Esophagus squamous epithelium (tissue), 4 donors: ENCODE measurements at regions not wholly inside any gene's neighbourhood (a gene's known extent, or its start where the extent isn't known, plus 50 kb on each side); places are given as distances from the start of the nearest gene placed in this dataset.

Source experiments
- CTCF ChIP-seq, 6 experiments: fragments of 450-650 bp in 4 of 6; fragments of 200-600 bp in 2 of 6; sonication (generic) in 2 of 6; IDR thresholded peaks; one replicate each; pipeline ENCODE4 v1.5.1; 2016 to 2019; ENCODE audit warnings: antibody characterized with exemption in 6 of 6, mild to moderate bottlenecking in 4 of 6, moderate library complexity in 4 of 6
- POLR2A ChIP-seq, 4 donors: fragments of 450-650 bp; IDR thresholded peaks; one replicate each; pipeline ENCODE4 v1.6.1; 2017; ENCODE audit warnings: antibody characterized with exemption in 4 of 4, mild to moderate bottlenecking in 4 of 4, moderate library complexity in 3 of 4

GRCh38 chr10:4450981-4451908, 374.8 kb upstream of the AKR1E2 start:
- no peak for TF ChIP-seq CTCF (IDR thresholded peaks at IDR 0.05)
- no peak for TF ChIP-seq POLR2A (IDR thresholded peaks at IDR 0.05)
